Skin of body (tissue), 2 donors: ENCODE measurements at regions not wholly inside any gene's neighbourhood (a gene's known extent, or its start where the extent isn't known, plus 50 kb on each side); places are given as distances from the start of the nearest gene placed in this dataset. TPM values are rescaled to one million over a fixed set of nuclear protein-coding genes. Genes with fewer than 3 reads are reported as not detected.

ENCODE experiments used
- DNase-seq: peaks from one replicate; lab custom pipeline; 2025; lab: John Stamatoyannopoulos, UW
- small RNA-seq: library from RNA; depleted of rRNA; stranded (forward); fragments of <200 nt; gene quantifications from one replicate; pipeline ENCODE3, GENCODE V24; 2014; ENCODE audit warnings: low replicate concordance

DNA sequence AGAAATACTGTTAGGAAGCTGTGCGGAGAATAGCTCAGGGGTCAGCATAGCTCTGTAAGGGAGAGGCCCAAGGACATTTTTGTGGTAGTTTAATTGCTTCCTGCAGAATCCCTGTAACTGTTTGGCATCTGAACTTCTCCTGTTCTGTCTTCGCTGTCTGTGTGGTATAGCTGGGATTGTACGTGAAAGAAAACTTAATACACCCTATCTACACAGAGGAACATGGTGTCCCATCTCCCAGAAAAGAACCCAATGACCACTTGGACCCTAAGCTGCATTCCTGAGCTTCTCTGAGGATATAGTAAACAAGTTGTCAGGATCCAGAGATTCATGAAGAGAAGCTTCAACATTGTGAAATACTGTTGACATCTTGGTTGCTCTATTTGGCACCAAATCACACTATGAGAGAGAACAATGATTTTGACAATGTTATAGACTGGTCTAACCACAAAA lies 81.3 kb downstream of the CDC42EP3 start:
- peak; percentile 33 for DNase-seq

Small RNAs in the stretch of these regions (small RNA-seq; reads per million reads assigned to genes)
- gene RNU6-1116P = not detected
